DOHH2 (cell line): ENCODE measurements at regions not wholly inside any gene's neighbourhood (a gene's known extent, or its start where the extent isn't known, plus 50 kb on each side); places are given as distances from the start of the nearest gene placed in this dataset.

Experiments used
- H3F3A ChIP-seq: fragments of 200-600 bp; sonication (generic), shearing (Covaris generic); 2 replicates; pipeline ENCODE4 v1.6.0; 2016; ENCODE audit warnings: antibody characterized with exemption, mild to moderate bottlenecking; ENCODE audit not compliant: control insufficient read depth, insufficient read depth
- H3K27ac ChIP-seq: fragments of 200-600 bp; sonication (generic); 2 replicates; pipeline ENCODE4 v1.5.1; 2014; ENCODE audit warnings: low read depth, mild to moderate bottlenecking, low read length, moderate library complexity
- H3K27me3 ChIP-seq: fragments of 200-600 bp; sonication (generic); 2 replicates; pipeline ENCODE4 v1.6.1; 2014; ENCODE audit warnings: mild to moderate bottlenecking, low read length, mixed read lengths; ENCODE audit not compliant: control insufficient read depth
- H3K36me3 ChIP-seq: fragments of 200-600 bp; sonication (generic); 2 replicates; pipeline ENCODE4 v1.6.1; 2014; ENCODE audit warnings: mild to moderate bottlenecking, low read length, moderate library complexity, mixed read lengths; ENCODE audit not compliant: control insufficient read depth
- H3K4me1 ChIP-seq: fragments of 200-600 bp; sonication (generic); 2 replicates; pipeline ENCODE4 v1.6.1; 2014; ENCODE audit warnings: mild to moderate bottlenecking, low read length, mixed read lengths; ENCODE audit not compliant: control insufficient read depth
- H3K4me2 ChIP-seq: fragments of 200-600 bp; sonication (generic); 2 replicates; pipeline ENCODE4 v1.6.0; 2014; ENCODE audit warnings: mild to moderate bottlenecking, low read length, moderate library complexity
- H3K4me3 ChIP-seq: fragments of 200-600 bp; sonication (generic); 2 replicates; pipeline ENCODE4 v1.5.1; 2014; ENCODE audit warnings: mild to moderate bottlenecking, low read length, mixed read lengths
- H3K79me2 ChIP-seq: fragments of 200-600 bp; sonication (generic); 2 replicates; pipeline ENCODE4 v1.6.1; 2014; ENCODE audit warnings: mild to moderate bottlenecking, low read length, mixed read lengths; ENCODE audit not compliant: control insufficient read depth
- H3K9me2 ChIP-seq: fragments of 200-600 bp; sonication (generic); replicated peaks from 2 replicates; pipeline ENCODE4 v1.6.1; 2014; ENCODE audit warnings: mild to moderate bottlenecking, low read length, mixed read lengths; ENCODE audit not compliant: control insufficient read depth
- H3K9me3 ChIP-seq: fragments of 200-600 bp; sonication (generic); 2 replicates; pipeline ENCODE4 v1.6.1; 2014; ENCODE audit warnings: antibody characterized with exemption, low read length, mixed read lengths; ENCODE audit not compliant: control insufficient read depth, insufficient read depth
- H4K20me1 ChIP-seq: fragments of 200-600 bp; sonication (generic); 2 replicates; pipeline ENCODE4 v1.6.0; 2014; ENCODE audit warnings: low read depth, mild to moderate bottlenecking, antibody characterized with exemption, low read length, moderate library complexity; ENCODE audit not compliant: control insufficient read depth, insufficient read depth
- EZH2phosphoT487 ChIP-seq: fragments of 200-600 bp; sonication (generic); IDR thresholded peaks from 2 replicates; pipeline ENCODE4 v1.6.1; 2017; ENCODE audit warnings: borderline replicate concordance, mild to moderate bottlenecking, antibody characterized with exemption, low read length, moderate library complexity, mixed read lengths
- TF ChIP-seq, protein P1 (sequence below): fragments of 200-600 bp; sonication (generic); IDR thresholded peaks from one replicate; pipeline ENCODE4 v1.5.1; 2014; ENCODE audit warnings: antibody characterized with exemption, mild to moderate bottlenecking, low read depth, low read length; ENCODE audit not compliant: poor library complexity, severe bottlenecking

DNA sequence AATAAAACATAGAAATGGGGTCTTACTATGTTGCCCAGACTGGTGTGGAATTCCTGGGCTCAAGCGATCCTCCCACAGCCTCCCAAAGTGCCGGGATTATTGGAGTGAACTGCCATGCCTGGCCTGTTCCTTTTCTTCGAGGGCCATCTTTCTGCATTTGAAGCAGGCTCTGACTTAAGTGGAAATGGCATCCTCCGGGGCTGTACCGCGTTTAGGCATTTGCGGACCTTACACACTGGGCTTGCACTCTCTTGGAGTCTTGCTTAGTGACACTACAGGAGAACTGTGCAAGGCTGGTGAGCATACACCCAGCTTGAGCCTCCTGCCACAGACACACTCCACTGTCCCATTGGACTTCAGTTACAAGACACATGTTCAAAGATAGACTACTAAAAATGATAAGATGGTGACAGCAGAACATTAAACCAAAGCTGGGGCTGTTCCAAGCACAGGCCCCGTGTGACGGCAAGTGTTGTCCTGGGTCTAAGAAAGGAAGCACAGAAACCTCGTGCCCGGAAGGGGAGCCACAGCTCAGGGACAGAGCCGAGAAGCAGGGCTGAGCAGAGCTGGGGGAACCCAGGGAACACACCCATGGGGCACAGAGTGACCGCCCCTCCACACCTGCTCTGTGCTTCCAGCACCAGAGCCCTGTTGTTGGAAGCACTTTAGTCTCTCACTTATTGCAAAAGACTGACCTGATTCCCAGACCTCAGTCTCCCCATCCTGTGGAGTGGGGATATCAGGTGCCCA lies 59.0 kb upstream of the SHANK2 start:
- H3K4me2 ChIP-seq: no peak overlapping the region
- no peaks in the 10 kb centered on the region for H3K9me3 ChIP-seq
- H3K79me2 ChIP-seq: no peaks in the 10 kb centered on the region
- no peaks in the 10 kb centered on the region for H3K36me3 ChIP-seq
- H4K20me1 ChIP-seq: no peaks in the 10 kb centered on the region
- no peak overlapping the region for H3K27ac ChIP-seq
- H3K4me1 ChIP-seq: no peaks in the 10 kb centered on the region
- no peaks in the 10 kb centered on the region for H3K9me2 ChIP-seq
- TF ChIP-seq, protein P1, sequence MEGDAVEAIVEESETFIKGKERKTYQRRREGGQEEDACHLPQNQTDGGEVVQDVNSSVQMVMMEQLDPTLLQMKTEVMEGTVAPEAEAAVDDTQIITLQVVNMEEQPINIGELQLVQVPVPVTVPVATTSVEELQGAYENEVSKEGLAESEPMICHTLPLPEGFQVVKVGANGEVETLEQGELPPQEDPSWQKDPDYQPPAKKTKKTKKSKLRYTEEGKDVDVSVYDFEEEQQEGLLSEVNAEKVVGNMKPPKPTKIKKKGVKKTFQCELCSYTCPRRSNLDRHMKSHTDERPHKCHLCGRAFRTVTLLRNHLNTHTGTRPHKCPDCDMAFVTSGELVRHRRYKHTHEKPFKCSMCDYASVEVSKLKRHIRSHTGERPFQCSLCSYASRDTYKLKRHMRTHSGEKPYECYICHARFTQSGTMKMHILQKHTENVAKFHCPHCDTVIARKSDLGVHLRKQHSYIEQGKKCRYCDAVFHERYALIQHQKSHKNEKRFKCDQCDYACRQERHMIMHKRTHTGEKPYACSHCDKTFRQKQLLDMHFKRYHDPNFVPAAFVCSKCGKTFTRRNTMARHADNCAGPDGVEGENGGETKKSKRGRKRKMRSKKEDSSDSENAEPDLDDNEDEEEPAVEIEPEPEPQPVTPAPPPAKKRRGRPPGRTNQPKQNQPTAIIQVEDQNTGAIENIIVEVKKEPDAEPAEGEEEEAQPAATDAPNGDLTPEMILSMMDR: no peak
- no peak for TF ChIP-seq EZH2phosphoT487
- peaks cover 4% of the 10 kb centered on the region; the same call in 1 of the 2 replicates for H3K27me3 ChIP-seq
- H3K4me3 ChIP-seq: no peak overlapping the region
- no peaks in the 10 kb centered on the region for H3F3A ChIP-seq

DNA sequence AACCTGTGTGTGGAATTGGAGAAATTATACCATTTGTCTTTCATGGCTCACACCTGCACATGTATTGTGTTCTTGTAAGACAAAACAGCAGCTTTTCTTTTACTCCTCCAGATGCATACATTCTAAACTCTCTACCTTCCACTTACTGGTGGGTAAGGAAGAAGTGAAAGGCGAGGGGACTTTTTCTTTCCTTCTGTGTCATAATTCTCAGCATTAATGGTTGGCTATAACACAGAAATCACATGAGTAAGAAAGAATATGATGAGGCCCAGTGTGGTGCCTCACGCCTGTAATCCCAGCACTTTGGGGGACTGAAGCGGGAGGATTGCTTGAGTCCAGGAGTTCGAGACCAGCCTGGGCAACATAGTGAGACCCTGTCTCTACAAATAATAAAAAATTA lies 57.8 kb upstream of the SHANK2 start:
- no peaks in the 10 kb centered on the region for H3F3A ChIP-seq
- TF ChIP-seq EZH2phosphoT487: no peak
- TF ChIP-seq, protein P1: no peak

DNA sequence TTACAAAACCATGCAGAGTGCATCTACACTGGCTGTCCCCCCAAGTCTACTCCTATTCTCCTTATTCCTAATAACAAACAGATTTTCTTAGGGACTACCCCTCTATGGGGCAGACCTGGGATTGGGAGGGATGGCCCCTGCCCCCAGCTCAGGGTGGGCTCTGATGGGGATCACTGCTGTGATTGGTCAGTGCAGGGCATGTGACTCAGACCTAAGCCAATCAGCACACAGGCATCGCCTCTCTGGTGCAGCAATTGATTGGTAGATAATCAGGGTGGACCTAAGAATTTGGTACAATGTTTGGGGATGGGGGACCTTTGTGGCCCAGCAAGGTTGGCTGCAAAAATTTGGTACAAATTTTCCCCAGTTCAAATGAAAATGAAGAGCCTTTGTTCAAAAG lies 57.2 kb upstream of the SHANK2 start:
- H3F3A ChIP-seq: no peaks in the 10 kb centered on the region
- H3K9me3 ChIP-seq: no peaks in the 10 kb centered on the region
- peaks cover 4% of the 10 kb centered on the region; the same call in 1 of the 2 replicates for H3K27me3 ChIP-seq
- no peaks in the 10 kb centered on the region for H3K36me3 ChIP-seq
- no peaks in the 10 kb centered on the region for H3K9me2 ChIP-seq
- H3K4me3 ChIP-seq: no peak overlapping the region
- no peak overlapping the region for H3K27ac ChIP-seq
- no peaks in the 10 kb centered on the region for H4K20me1 ChIP-seq
- H3K4me2 ChIP-seq: no peak overlapping the region
- TF ChIP-seq EZH2phosphoT487: no peak
- TF ChIP-seq, protein P1: no peak
- no peaks in the 10 kb centered on the region for H3K4me1 ChIP-seq
- H3K79me2 ChIP-seq: no peaks in the 10 kb centered on the region

More for the DNA sequence above, 57.8 kb upstream of the SHANK2 start:
- Histone ChIP-seq H4K20me1 (no peaks in the 10 kb centered on the region), H3K4me1 (no peaks in the 10 kb centered on the region), H3K9me2 (no peaks in the 10 kb centered on the region), H3K27me3 (peaks cover 4% of the 10 kb centered on the region; the same call in 1 of the 2 replicates), H3K4me3 (no peak overlapping the region), H3K27ac (no peak overlapping the region), H3K9me3 (no peaks in the 10 kb centered on the region), H3K79me2 (no peaks in the 10 kb centered on the region), H3K4me2 (no peak overlapping the region), H3K36me3 (no peaks in the 10 kb centered on the region)
